ENCODE measurements at regions not wholly inside any gene's neighbourhood (a gene's known extent, or its start where the extent isn't known, plus 50 kb on each side); places are given as distances from the start of the nearest gene placed in this dataset.

GRCh38 chr17:12349297-12349696 is 316.4 kb upstream of the MYOCD start:
- H3K9ac ChIP-seq (ENCODE audit: low read length) = no peak overlapping the region
- no peaks in the 10 kb centered on the region for H3K27me3 ChIP-seq (ENCODE audit: control insufficient read depth, insufficient read depth, low read length)
- H3K4me1 ChIP-seq (ENCODE audit: control insufficient read depth, insufficient read depth, low read length) = peaks cover 5% of the 10 kb centered on the region
- H3K36me3 ChIP-seq (ENCODE audit: control insufficient read depth, insufficient read depth, low read length) = no peaks in the 10 kb centered on the region
- no peak overlapping the region for H3K4me3 ChIP-seq (ENCODE audit: low read length)
- no peak overlapping the region for H3K27ac ChIP-seq (ENCODE audit: low read depth, low read length)

- Histone ChIP-seq H3K4me1 (ENCODE audit: control insufficient read depth, insufficient read depth, low read length) (peaks cover 5% of the 10 kb centered on the region), H3K9ac (ENCODE audit: low read length) (no peak overlapping the region), H3K36me3 (ENCODE audit: control insufficient read depth, insufficient read depth, low read length) (no peaks in the 10 kb centered on the region), H3K27me3 (ENCODE audit: control insufficient read depth, insufficient read depth, low read length) (no peaks in the 10 kb centered on the region), H3K27ac (ENCODE audit: low read depth, low read length) (no peak overlapping the region), H3K4me3 (ENCODE audit: low read length) (no peak overlapping the region)
Measured at GRCh38 chr17:12352127-12352526, 313.6 kb upstream of the MYOCD start.

- Histone ChIP-seq H3K27me3 (ENCODE audit: control insufficient read depth, insufficient read depth, low read length) (no peaks in the 10 kb centered on the region), H3K4me3 (ENCODE audit: low read length) (no peak overlapping the region), H3K27ac (ENCODE audit: low read depth, low read length) (peak overlapping the region; percentile 79), H3K36me3 (ENCODE audit: control insufficient read depth, insufficient read depth, low read length) (no peaks in the 10 kb centered on the region), H3K4me1 (ENCODE audit: control insufficient read depth, insufficient read depth, low read length) (peaks cover 25% of the 10 kb centered on the region), H3K9ac (ENCODE audit: low read length) (no peak overlapping the region)
Measured at GRCh38 chr17:12357600-12357999, 308.1 kb upstream of the MYOCD start.

- Histone ChIP-seq H3K36me3 (ENCODE audit: control insufficient read depth, insufficient read depth, low read length) (no peaks in the 10 kb centered on the region), H3K27ac (ENCODE audit: low read depth, low read length) (peak overlapping the region; percentile 79), H3K9ac (ENCODE audit: low read length) (no peak overlapping the region), H3K27me3 (ENCODE audit: control insufficient read depth, insufficient read depth, low read length) (no peaks in the 10 kb centered on the region), H3K4me1 (ENCODE audit: control insufficient read depth, insufficient read depth, low read length) (peaks cover 25% of the 10 kb centered on the region), H3K4me3 (ENCODE audit: low read length) (no peak overlapping the region)
Measured at GRCh38 chr17:12358477-12358876, 307.2 kb upstream of the MYOCD start.

GRCh38 chr17:12362853-12363455 is 302.7 kb upstream of the MYOCD start:
- no peaks in the 10 kb centered on the region for H3K27me3 ChIP-seq (ENCODE audit: control insufficient read depth, insufficient read depth, low read length)
- peak overlapping the region; percentile 4 for H3K27ac ChIP-seq (ENCODE audit: low read depth, low read length)
- H3K36me3 ChIP-seq (ENCODE audit: control insufficient read depth, insufficient read depth, low read length) = no peaks in the 10 kb centered on the region
- H3K4me1 ChIP-seq (ENCODE audit: control insufficient read depth, insufficient read depth, low read length) = peaks cover 42% of the 10 kb centered on the region
- no peak overlapping the region for H3K9ac ChIP-seq (ENCODE audit: low read length)
- H3K4me3 ChIP-seq (ENCODE audit: low read length) = no peak overlapping the region

GRCh38 chr17:12365805-12366204 is 299.9 kb upstream of the MYOCD start:
- Histone ChIP-seq H3K36me3 (ENCODE audit: control insufficient read depth, insufficient read depth, low read length) (no peaks in the 10 kb centered on the region), H3K4me1 (ENCODE audit: control insufficient read depth, insufficient read depth, low read length) (peaks cover 24% of the 10 kb centered on the region), H3K27ac (ENCODE audit: low read depth, low read length) (peak overlapping the region; percentile 93), H3K27me3 (ENCODE audit: control insufficient read depth, insufficient read depth, low read length) (no peaks in the 10 kb centered on the region), H3K4me3 (ENCODE audit: low read length) (no peak overlapping the region), H3K9ac (ENCODE audit: low read length) (no peak overlapping the region)

- Histone ChIP-seq H3K9ac (ENCODE audit: low read length) (no peak overlapping the region), H3K4me1 (ENCODE audit: control insufficient read depth, insufficient read depth, low read length) (peaks cover 20% of the 10 kb centered on the region), H3K27me3 (ENCODE audit: control insufficient read depth, insufficient read depth, low read length) (no peaks in the 10 kb centered on the region), H3K4me3 (ENCODE audit: low read length) (no peak overlapping the region), H3K27ac (ENCODE audit: low read depth, low read length) (no peak overlapping the region), H3K36me3 (ENCODE audit: control insufficient read depth, insufficient read depth, low read length) (no peaks in the 10 kb centered on the region)
Measured at GRCh38 chr17:12369065-12369464, 296.6 kb upstream of the MYOCD start.

- no peak overlapping the region for H3K4me3 ChIP-seq (ENCODE audit: low read length)
- H3K27me3 ChIP-seq (ENCODE audit: control insufficient read depth, insufficient read depth, low read length) = no peaks in the 10 kb centered on the region
- H3K9ac ChIP-seq (ENCODE audit: low read length) = no peak overlapping the region
- no peak overlapping the region for H3K27ac ChIP-seq (ENCODE audit: low read depth, low read length)
- H3K4me1 ChIP-seq (ENCODE audit: control insufficient read depth, insufficient read depth, low read length) = no peaks in the 10 kb centered on the region
- H3K36me3 ChIP-seq (ENCODE audit: control insufficient read depth, insufficient read depth, low read length) = no peaks in the 10 kb centered on the region
Measured at GRCh38 chr17:12376276-12376675, 289.4 kb upstream of the MYOCD start.

GRCh38 chr17:12386225-12386624 is 279.5 kb upstream of the MYOCD start:
- Histone ChIP-seq H3K36me3 (ENCODE audit: control insufficient read depth, insufficient read depth, low read length) (no peaks in the 10 kb centered on the region), H3K9ac (ENCODE audit: low read length) (no peak overlapping the region), H3K27ac (ENCODE audit: low read depth, low read length) (no peak overlapping the region), H3K4me1 (ENCODE audit: control insufficient read depth, insufficient read depth, low read length) (no peaks in the 10 kb centered on the region), H3K27me3 (ENCODE audit: control insufficient read depth, insufficient read depth, low read length) (no peaks in the 10 kb centered on the region), H3K4me3 (ENCODE audit: low read length) (no peak overlapping the region)

- H3K27me3 ChIP-seq (ENCODE audit: control insufficient read depth, insufficient read depth, low read length) = no peaks in the 10 kb centered on the region
- no peak overlapping the region for H3K27ac ChIP-seq (ENCODE audit: low read depth, low read length)
- no peaks in the 10 kb centered on the region for H3K4me1 ChIP-seq (ENCODE audit: control insufficient read depth, insufficient read depth, low read length)
- H3K9ac ChIP-seq (ENCODE audit: low read length) = no peak overlapping the region
- no peaks in the 10 kb centered on the region for H3K36me3 ChIP-seq (ENCODE audit: control insufficient read depth, insufficient read depth, low read length)
- H3K4me3 ChIP-seq (ENCODE audit: low read length) = no peak overlapping the region
Measured at GRCh38 chr17:12388226-12388625, 277.5 kb upstream of the MYOCD start.

- Histone ChIP-seq H3K4me1 (ENCODE audit: control insufficient read depth, insufficient read depth, low read length) (no peaks in the 10 kb centered on the region), H3K4me3 (ENCODE audit: low read length) (no peak overlapping the region), H3K27me3 (ENCODE audit: control insufficient read depth, insufficient read depth, low read length) (no peaks in the 10 kb centered on the region), H3K27ac (ENCODE audit: low read depth, low read length) (no peak overlapping the region), H3K36me3 (ENCODE audit: control insufficient read depth, insufficient read depth, low read length) (no peaks in the 10 kb centered on the region), H3K9ac (ENCODE audit: low read length) (no peak overlapping the region)
Measured at GRCh38 chr17:12389421-12389820, 276.3 kb upstream of the MYOCD start.

GRCh38 chr17:12390631-12391030 is 275.1 kb upstream of the MYOCD start:
- Histone ChIP-seq H3K4me1 (ENCODE audit: control insufficient read depth, insufficient read depth, low read length) (no peaks in the 10 kb centered on the region), H3K4me3 (ENCODE audit: low read length) (no peak overlapping the region), H3K27ac (ENCODE audit: low read depth, low read length) (no peak overlapping the region), H3K36me3 (ENCODE audit: control insufficient read depth, insufficient read depth, low read length) (no peaks in the 10 kb centered on the region), H3K9ac (ENCODE audit: low read length) (no peak overlapping the region), H3K27me3 (ENCODE audit: control insufficient read depth, insufficient read depth, low read length) (no peaks in the 10 kb centered on the region)

- no peak overlapping the region for H3K27ac ChIP-seq (ENCODE audit: low read depth, low read length)
- no peaks in the 10 kb centered on the region for H3K27me3 ChIP-seq (ENCODE audit: control insufficient read depth, insufficient read depth, low read length)
- H3K4me1 ChIP-seq (ENCODE audit: control insufficient read depth, insufficient read depth, low read length) = no peaks in the 10 kb centered on the region
- no peak overlapping the region for H3K9ac ChIP-seq (ENCODE audit: low read length)
- H3K36me3 ChIP-seq (ENCODE audit: control insufficient read depth, insufficient read depth, low read length) = no peaks in the 10 kb centered on the region
- no peak overlapping the region for H3K4me3 ChIP-seq (ENCODE audit: low read length)
Measured at GRCh38 chr17:12391468-12391867, 274.2 kb upstream of the MYOCD start.
